Suprapubic skin (tissue), 3 donors: ENCODE measurements at regions not wholly inside any gene's neighbourhood (a gene's known extent, or its start where the extent isn't known, plus 50 kb on each side); places are given as distances from the start of the nearest gene placed in this dataset.

ENCODE experiments used
- EP300 ChIP-seq: sonication (generic); formaldehyde crosslinking; IDR thresholded peaks from one replicate; pipeline ENCODE4 v1.6.1; 2017; ENCODE audit warnings: antibody characterized with exemption
- POLR2A ChIP-seq, 2 donors: fragments of 450-650 bp; IDR thresholded peaks; one replicate each; pipeline ENCODE4 v1.6.1; 2017; ENCODE audit warnings: antibody characterized with exemption in 2 of 2, mild to moderate bottlenecking in 2 of 2, moderate library complexity in 2 of 2
- TF ChIP-seq, protein P1 (sequence below), 2 donors: fragments of 200-600 bp in 1 of 2; fragments of 450-650 bp in 1 of 2; sonication (generic) in 1 of 2; IDR thresholded peaks; one replicate each; pipeline ENCODE4 v1.5.1; 2016 to 2019; ENCODE audit warnings: antibody characterized with exemption in 2 of 2, mild to moderate bottlenecking in 1 of 2, moderate library complexity in 1 of 2

DNA sequence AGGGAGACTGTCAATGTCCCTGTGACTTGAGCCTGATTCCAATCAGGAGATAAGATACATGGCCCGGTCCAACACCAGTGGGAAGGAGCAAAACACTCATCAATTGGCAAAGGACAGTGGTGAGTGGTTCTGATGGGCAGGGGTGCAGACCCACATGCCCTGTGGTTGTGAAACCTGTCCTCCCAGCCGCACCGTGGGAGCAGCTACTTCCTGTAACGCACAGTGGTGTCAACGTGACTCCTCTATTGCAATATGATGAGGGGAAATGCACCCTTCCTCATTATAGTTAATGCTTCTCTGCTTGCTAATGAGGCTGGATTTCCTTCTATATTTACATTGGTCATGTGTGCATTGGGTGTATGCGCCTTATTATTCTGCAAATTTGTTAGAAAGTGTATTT is 223.0 kb downstream of the IRX1 start:
- TF ChIP-seq, protein P1, sequence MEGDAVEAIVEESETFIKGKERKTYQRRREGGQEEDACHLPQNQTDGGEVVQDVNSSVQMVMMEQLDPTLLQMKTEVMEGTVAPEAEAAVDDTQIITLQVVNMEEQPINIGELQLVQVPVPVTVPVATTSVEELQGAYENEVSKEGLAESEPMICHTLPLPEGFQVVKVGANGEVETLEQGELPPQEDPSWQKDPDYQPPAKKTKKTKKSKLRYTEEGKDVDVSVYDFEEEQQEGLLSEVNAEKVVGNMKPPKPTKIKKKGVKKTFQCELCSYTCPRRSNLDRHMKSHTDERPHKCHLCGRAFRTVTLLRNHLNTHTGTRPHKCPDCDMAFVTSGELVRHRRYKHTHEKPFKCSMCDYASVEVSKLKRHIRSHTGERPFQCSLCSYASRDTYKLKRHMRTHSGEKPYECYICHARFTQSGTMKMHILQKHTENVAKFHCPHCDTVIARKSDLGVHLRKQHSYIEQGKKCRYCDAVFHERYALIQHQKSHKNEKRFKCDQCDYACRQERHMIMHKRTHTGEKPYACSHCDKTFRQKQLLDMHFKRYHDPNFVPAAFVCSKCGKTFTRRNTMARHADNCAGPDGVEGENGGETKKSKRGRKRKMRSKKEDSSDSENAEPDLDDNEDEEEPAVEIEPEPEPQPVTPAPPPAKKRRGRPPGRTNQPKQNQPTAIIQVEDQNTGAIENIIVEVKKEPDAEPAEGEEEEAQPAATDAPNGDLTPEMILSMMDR (IDR thresholded peaks at IDR 0.05), result no peak
- TF ChIP-seq POLR2A (IDR thresholded peaks at IDR 0.05) (no peak), EP300 (no peak)
